ENCODE measurements at regions not wholly inside any gene's neighbourhood (a gene's known extent, or its start where the extent isn't known, plus 50 kb on each side); places are given as distances from the start of the nearest gene placed in this dataset.
"Not testable (repeated sequence)": the region's sequence is repeated elsewhere in the genome, so short reads cannot be mapped to it uniquely, and the experiment has no call there.

GRCh38 chr2:217597681-217598080, 405.1 kb downstream of the TNS1 start:
- DNase-seq, result no peak

- DNase-seq, result no peak
Measured at GRCh38 chr2:217597145-217597544, 405.6 kb downstream of the TNS1 start.

- DNase-seq, result no peak
Measured at GRCh38 chr2:217593732-217594131, 409.1 kb downstream of the TNS1 start.

GRCh38 chr2:217588266-217588665, 414.5 kb downstream of the TNS1 start:
- no peak for DNase-seq

GRCh38 chr2:217585362-217585761, 417.4 kb downstream of the TNS1 start:
- no peak for DNase-seq

GRCh38 chr2:217580407-217580806, 422.4 kb downstream of the TNS1 start:
- DNase-seq, result not testable (repeated sequence)

- no peak for DNase-seq
Measured at GRCh38 chr2:217573571-217573970, 429.2 kb downstream of the TNS1 start.

- no peak for DNase-seq
Measured at GRCh38 chr2:217570394-217570793, 432.4 kb downstream of the TNS1 start.

- DNase-seq, result peak in 6 of 56 donors; percentile 1 to 18 (median 2)
Measured at GRCh38 chr2:217568289-217568971, 434.4 kb downstream of the TNS1 start.

GRCh38 chr2:217563565-217563964, 439.2 kb downstream of the TNS1 start:
- no peak for DNase-seq

GRCh38 chr2:217562871-217563480, 439.8 kb downstream of the TNS1 start:
- no peak for DNase-seq

GRCh38 chr2:217559084-217559483, 443.7 kb downstream of the TNS1 start:
- DNase-seq, result no peak

- DNase-seq, result no peak
Measured at GRCh38 chr2:217555081-217555876, 447.5 kb downstream of the TNS1 start.

GRCh38 chr2:217553679-217554078, 449.1 kb downstream of the TNS1 start:
- no peak for DNase-seq

- DNase-seq, result no peak
Measured at GRCh38 chr2:217553202-217553601, 449.6 kb downstream of the TNS1 start.

GRCh38 chr2:217552081-217552480, 450.7 kb downstream of the TNS1 start:
- DNase-seq, result no peak

GRCh38 chr2:217551252-217551899, 451.4 kb downstream of the TNS1 start:
- DNase-seq, result no peak

- no peak for DNase-seq
Measured at GRCh38 chr2:217539126-217539525, 463.7 kb downstream of the TNS1 start.

GRCh38 chr2:217538719-217539118, 464.1 kb downstream of the TNS1 start:
- DNase-seq, result no peak

GRCh38 chr2:217535957-217536708, 466.7 kb downstream of the TNS1 start:
- no peak for DNase-seq
